Endodermal cell (in vitro differentiated cells): ENCODE measurements at regions not wholly inside any gene's neighbourhood (a gene's known extent, or its start where the extent isn't known, plus 50 kb on each side); places are given as distances from the start of the nearest gene placed in this dataset.

Experiments
- DNase-seq: peaks from one replicate; pipeline ENCODE4 v3.0.0-alpha.2; 2017
- H3K27ac ChIP-seq: 2 replicates; pipeline ENCODE4 v1.5.1; 2013; ENCODE audit warnings: mild to moderate bottlenecking, low read depth, low read length, moderate library complexity
- H3K27me3 ChIP-seq: 2 replicates; pipeline ENCODE4 v1.6.1; 2013; ENCODE audit warnings: mild to moderate bottlenecking, low read length, moderate library complexity; ENCODE audit not compliant: insufficient read depth, control insufficient read depth, poor library complexity, severe bottlenecking
- H3K36me3 ChIP-seq: 2 replicates; pipeline ENCODE4 v1.7.0; 2013; ENCODE audit warnings: mild to moderate bottlenecking, low read length, moderate library complexity; ENCODE audit not compliant: control insufficient read depth, insufficient read depth
- H3K4me1 ChIP-seq: one replicate; pipeline ENCODE4 v1.7.0; 2013; ENCODE audit warnings: low read length; ENCODE audit not compliant: control insufficient read depth, insufficient read depth
- H3K4me3 ChIP-seq: 2 replicates; pipeline ENCODE4 v1.5.1; 2013; ENCODE audit warnings: mild to moderate bottlenecking, low read length, moderate library complexity
- H3K9ac ChIP-seq: 2 replicates; pipeline ENCODE4 v1.6.1; 2013; ENCODE audit warnings: mild to moderate bottlenecking, low read length, moderate library complexity; ENCODE audit not compliant: poor library complexity, severe bottlenecking; ENCODE audit errors: extremely low read depth
- H3K9me3 ChIP-seq: 2 replicates; pipeline ENCODE4 v1.6.1; 2013; ENCODE audit warnings: mild to moderate bottlenecking, low read length, moderate library complexity; ENCODE audit not compliant: control insufficient read depth
- H3K27ac Mint-ChIP-seq: 2 replicates; pipeline ENCODE4 v1.8.0; 2020; ENCODE audit warnings: mixed read lengths
- H3K27me3 Mint-ChIP-seq: 2 replicates; pipeline ENCODE4 v1.8.0; 2021; ENCODE audit warnings: mild to moderate bottlenecking, mixed read lengths; ENCODE audit not compliant: insufficient read depth
- H3K36me3 Mint-ChIP-seq: 2 replicates; pipeline ENCODE4 v1.8.0; 2020; ENCODE audit warnings: low read depth, mixed read lengths
- H3K4me1 Mint-ChIP-seq: 2 replicates; pipeline ENCODE4 v1.8.0; 2020; ENCODE audit warnings: mixed read lengths
- H3K4me3 Mint-ChIP-seq: 2 replicates; pipeline ENCODE4 v1.8.0; 2020; ENCODE audit warnings: mild to moderate bottlenecking, moderate library complexity, mixed read lengths
- H3K9me3 Mint-ChIP-seq: 2 replicates; pipeline ENCODE4 v1.8.0; 2020; ENCODE audit warnings: mild to moderate bottlenecking, mixed read lengths
- WGBS, 2 experiments: methylation state at CpG; one replicate each; pipeline versions ENCODE4 v1.1.5 to v1.1.7; 2013; ENCODE audit warnings: missing lambda C conversion rate in 2 of 2, mixed read lengths in 1 of 2; ENCODE audit not compliant: insufficient coverage in 1 of 2, insufficient read length in 1 of 2; 5-methylcytosine and 5-hydroxymethylcytosine counted together
- TF ChIP-seq, protein P1 (sequence below): fragments of 200-600 bp; sonication (generic); conservative IDR thresholded peaks from 2 replicates; pipeline ENCODE4 v1.5.0; 2021; ENCODE audit warnings: antibody characterized with exemption, mild to moderate bottlenecking

DNA sequence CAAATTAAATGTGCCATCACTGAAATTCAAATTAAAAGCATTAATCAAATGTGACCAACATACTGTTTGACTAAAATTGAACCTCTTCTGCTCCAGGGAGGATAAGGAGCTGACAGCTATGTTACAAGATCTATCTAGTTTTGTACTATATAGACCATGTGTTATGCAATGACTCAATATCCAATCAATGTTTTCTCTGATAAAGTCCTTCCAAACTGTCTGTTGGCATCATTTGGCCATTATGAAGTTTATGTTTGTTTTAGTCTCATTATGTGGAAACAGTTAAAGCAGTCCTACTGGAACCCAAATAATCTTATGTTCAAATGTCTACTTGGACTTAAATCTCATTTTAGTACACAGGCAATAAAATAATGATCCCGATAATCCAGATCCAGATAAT lies 267.0 kb upstream of the THBS1 start:
- Mint-ChIP-seq H3K9me3 (no peaks in the 10 kb centered on the region), H3K27me3 (no peaks in the 10 kb centered on the region), H3K4me3 (no peak overlapping the region), H3K27ac (no peak overlapping the region), H3K36me3 (no peaks in the 10 kb centered on the region), H3K4me1 (no peaks in the 10 kb centered on the region)
- TF ChIP-seq, protein P1, sequence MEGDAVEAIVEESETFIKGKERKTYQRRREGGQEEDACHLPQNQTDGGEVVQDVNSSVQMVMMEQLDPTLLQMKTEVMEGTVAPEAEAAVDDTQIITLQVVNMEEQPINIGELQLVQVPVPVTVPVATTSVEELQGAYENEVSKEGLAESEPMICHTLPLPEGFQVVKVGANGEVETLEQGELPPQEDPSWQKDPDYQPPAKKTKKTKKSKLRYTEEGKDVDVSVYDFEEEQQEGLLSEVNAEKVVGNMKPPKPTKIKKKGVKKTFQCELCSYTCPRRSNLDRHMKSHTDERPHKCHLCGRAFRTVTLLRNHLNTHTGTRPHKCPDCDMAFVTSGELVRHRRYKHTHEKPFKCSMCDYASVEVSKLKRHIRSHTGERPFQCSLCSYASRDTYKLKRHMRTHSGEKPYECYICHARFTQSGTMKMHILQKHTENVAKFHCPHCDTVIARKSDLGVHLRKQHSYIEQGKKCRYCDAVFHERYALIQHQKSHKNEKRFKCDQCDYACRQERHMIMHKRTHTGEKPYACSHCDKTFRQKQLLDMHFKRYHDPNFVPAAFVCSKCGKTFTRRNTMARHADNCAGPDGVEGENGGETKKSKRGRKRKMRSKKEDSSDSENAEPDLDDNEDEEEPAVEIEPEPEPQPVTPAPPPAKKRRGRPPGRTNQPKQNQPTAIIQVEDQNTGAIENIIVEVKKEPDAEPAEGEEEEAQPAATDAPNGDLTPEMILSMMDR = no peak
- WGBS, 2 experiments = 100% methylated on average over 1 of the region's 1 CpG; no CpG with 5 or more reads in 1 of the 2 experiments
- Histone ChIP-seq H3K9me3 (no peaks in the 10 kb centered on the region), H3K9ac (no peak overlapping the region), H3K36me3 (no peaks in the 10 kb centered on the region), H3K27me3 (no peaks in the 10 kb centered on the region), H3K27ac (no peak overlapping the region), H3K4me3 (no peak overlapping the region), H3K4me1 (no peaks in the 10 kb centered on the region)
- no peak for DNase-seq

GRCh38 chr15:39315206-39315850 lies 265.6 kb upstream of the THBS1 start:
- no peak overlapping the region for H3K9ac ChIP-seq
- H3K9me3 Mint-ChIP-seq = peaks cover 4% of the 10 kb centered on the region
- no peaks in the 10 kb centered on the region for H3K4me1 ChIP-seq
- H3K4me3 Mint-ChIP-seq = no peak overlapping the region
- no peaks in the 10 kb centered on the region for H3K36me3 Mint-ChIP-seq
- no peaks in the 10 kb centered on the region for H3K27me3 ChIP-seq
- WGBS, 2 experiments = 81 to 100% methylated on average over 1 of the region's 1 CpG
- peaks cover under 1% of the 10 kb centered on the region for H3K9me3 ChIP-seq
- no peaks in the 10 kb centered on the region for H3K4me1 Mint-ChIP-seq
- no peak overlapping the region for H3K27ac ChIP-seq
- H3K27ac Mint-ChIP-seq = no peak overlapping the region
- H3K4me3 ChIP-seq = no peak overlapping the region
- DNase-seq = no peak
- no peaks in the 10 kb centered on the region for H3K27me3 Mint-ChIP-seq
- TF ChIP-seq, protein P1 = no peak
- no peaks in the 10 kb centered on the region for H3K36me3 ChIP-seq

DNA sequence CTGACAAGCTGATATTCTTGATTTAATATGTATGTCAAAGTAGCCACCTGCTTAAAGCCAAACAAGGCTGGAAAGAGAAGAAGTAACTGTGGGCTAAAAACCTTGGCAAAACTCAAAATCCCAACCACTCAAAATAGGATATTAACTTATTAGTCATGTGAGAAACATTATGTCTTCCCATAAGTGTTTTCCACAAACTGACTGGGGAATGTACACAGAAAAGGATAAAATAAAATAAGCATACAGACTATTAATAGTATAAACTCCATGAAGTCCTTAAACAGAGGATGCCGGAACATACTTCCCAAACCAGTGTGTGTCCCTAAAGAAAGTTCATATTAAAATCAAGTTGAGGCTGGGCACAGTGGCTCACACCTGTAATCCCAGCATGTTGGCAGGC lies 263.7 kb upstream of the THBS1 start:
- no peak overlapping the region for H3K9ac ChIP-seq
- H3K27ac Mint-ChIP-seq = no peak overlapping the region
- H3K27me3 Mint-ChIP-seq = no peaks in the 10 kb centered on the region
- no peaks in the 10 kb centered on the region for H3K36me3 ChIP-seq
- WGBS, 2 experiments = 82 to 91% methylated on average over 1 of the region's 1 CpG
- no peak for DNase-seq
- peaks cover 8% of the 10 kb centered on the region for H3K9me3 ChIP-seq
- peaks cover 10% of the 10 kb centered on the region for H3K9me3 Mint-ChIP-seq
- no peak overlapping the region for H3K4me3 Mint-ChIP-seq
- H3K27me3 ChIP-seq = no peaks in the 10 kb centered on the region
- H3K27ac ChIP-seq = no peak overlapping the region
- H3K4me1 Mint-ChIP-seq = no peaks in the 10 kb centered on the region
- no peak overlapping the region for H3K4me3 ChIP-seq
- TF ChIP-seq, protein P1 = no peak
- H3K4me1 ChIP-seq = no peaks in the 10 kb centered on the region
- peaks cover 2% of the 10 kb centered on the region for H3K36me3 Mint-ChIP-seq
